ENCODE measurements at regions not wholly inside any gene's neighbourhood (a gene's known extent, or its start where the extent isn't known, plus 50 kb on each side); places are given as distances from the start of the nearest gene placed in this dataset.

GRCh38 chr16:79685871-79686270 lies 85.3 kb upstream of the MAF start:
- Mint-ChIP-seq H3K27me3 (ENCODE audit: low read depth) (no peaks in the 10 kb centered on the region), H3K4me1 (peaks cover 5% of the 10 kb centered on the region), H3K36me3 (no peaks in the 10 kb centered on the region), H3K4me3 (no peak overlapping the region), H3K9me3 (peaks cover 13% of the 10 kb centered on the region), H3K27ac (no peak overlapping the region)
- no peak for DNase-seq (ENCODE audit: low spot score)
- ChIA-PET CTCF (no interaction called here), POLR2A (no interaction called here)
- TF ChIP-seq HMGXB4 (CRISPR knock-in tag; IDR thresholded peaks at IDR 0.05) (no peak), SMAD4 (CRISPR knock-in tag; IDR thresholded peaks at IDR 0.05) (no peak), NFE2L1 (CRISPR knock-in tag; IDR thresholded peaks at IDR 0.05) (no peak), IRF2 (CRISPR knock-in tag; IDR thresholded peaks at IDR 0.05; ENCODE audit: borderline replicate concordance, low read depth) (no peak), ERG (CRISPR knock-in tag; IDR thresholded peaks at IDR 0.05) (no peak), TCF7 (CRISPR knock-in tag; IDR thresholded peaks at IDR 0.05; ENCODE audit: low read depth) (no peak), CREB1 (CRISPR knock-in tag; IDR thresholded peaks at IDR 0.05) (no peak), MXD4 (CRISPR knock-in tag; IDR thresholded peaks at IDR 0.05; ENCODE audit: borderline replicate concordance) (no peak), ATF6 (CRISPR knock-in tag; IDR thresholded peaks at IDR 0.05) (no peak), ETV6 (CRISPR knock-in tag; IDR thresholded peaks at IDR 0.05) (no peak), SOX15 (CRISPR knock-in tag; IDR thresholded peaks at IDR 0.05) (no peak), FOXK1 (CRISPR knock-in tag; IDR thresholded peaks at IDR 0.05) (no peak), MLX (CRISPR knock-in tag; IDR thresholded peaks at IDR 0.05) (no peak), ZNF671 (CRISPR knock-in tag; IDR thresholded peaks at IDR 0.05) (no peak), E2F4 (CRISPR knock-in tag; IDR thresholded peaks at IDR 0.05; ENCODE audit: borderline replicate concordance, low read depth) (no peak), ZNF416 (CRISPR knock-in tag; IDR thresholded peaks at IDR 0.05) (no peak), ZBTB43 (CRISPR knock-in tag; IDR thresholded peaks at IDR 0.05) (no peak), NR1H2 (CRISPR knock-in tag; IDR thresholded peaks at IDR 0.05) (no peak)
- TF ChIP-seq, protein P1, sequence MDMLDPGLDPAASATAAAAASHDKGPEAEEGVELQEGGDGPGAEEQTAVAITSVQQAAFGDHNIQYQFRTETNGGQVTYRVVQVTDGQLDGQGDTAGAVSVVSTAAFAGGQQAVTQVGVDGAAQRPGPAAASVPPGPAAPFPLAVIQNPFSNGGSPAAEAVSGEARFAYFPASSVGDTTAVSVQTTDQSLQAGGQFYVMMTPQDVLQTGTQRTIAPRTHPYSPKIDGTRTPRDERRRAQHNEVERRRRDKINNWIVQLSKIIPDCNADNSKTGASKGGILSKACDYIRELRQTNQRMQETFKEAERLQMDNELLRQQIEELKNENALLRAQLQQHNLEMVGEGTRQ (CRISPR knock-in tag; IDR thresholded peaks at IDR 0.05), result no peak
- TF ChIP-seq, protein P2, sequence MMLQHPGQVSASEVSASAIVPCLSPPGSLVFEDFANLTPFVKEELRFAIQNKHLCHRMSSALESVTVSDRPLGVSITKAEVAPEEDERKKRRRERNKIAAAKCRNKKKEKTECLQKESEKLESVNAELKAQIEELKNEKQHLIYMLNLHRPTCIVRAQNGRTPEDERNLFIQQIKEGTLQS (CRISPR knock-in tag; conservative IDR thresholded peaks at IDR 0.05), result no peak
- ATAC-seq, result no peak

Data from WTC11 (cell line).